HG02610 (cell line): ENCODE measurements at regions not wholly inside any gene's neighbourhood (a gene's known extent, or its start where the extent isn't known, plus 50 kb on each side); places are given as distances from the start of the nearest gene placed in this dataset.

Experiments
- ATAC-seq: cut with Tn5 transposase; IDR thresholded peaks from one replicate; pipeline ENCODE4 v1.9.1; 2021; ENCODE audit warnings: mild to moderate bottlenecking, moderate library complexity; ENCODE audit not compliant: unreplicated experiment

GRCh38 chr6:40973304-40973703 is 65.7 kb downstream of the UNC5CL start:
- ATAC-seq = no peak

DNA sequence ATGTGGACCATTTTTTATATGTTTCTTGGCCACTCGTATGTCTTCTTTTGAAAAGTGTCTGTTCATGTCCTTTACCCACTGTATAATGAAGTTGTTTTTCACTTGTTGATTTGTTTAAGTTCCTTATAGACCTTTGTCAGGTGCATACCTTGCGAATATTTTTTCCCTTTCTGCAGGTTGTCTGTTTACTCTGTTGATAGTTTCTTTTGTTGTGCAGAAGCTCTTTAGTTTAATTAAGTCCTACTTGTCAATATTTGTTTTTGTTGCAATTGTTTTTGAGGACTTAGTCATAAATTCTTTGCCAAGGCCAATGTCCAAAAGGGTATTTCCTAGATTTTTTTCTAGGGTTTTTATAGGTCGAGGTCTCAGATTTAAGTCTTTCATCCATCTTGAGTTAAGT is 66.2 kb downstream of the UNC5CL start:
- ATAC-seq = no peak

GRCh38 chr6:40972190-40972589 is 66.8 kb downstream of the UNC5CL start:
- ATAC-seq = no peak

DNA sequence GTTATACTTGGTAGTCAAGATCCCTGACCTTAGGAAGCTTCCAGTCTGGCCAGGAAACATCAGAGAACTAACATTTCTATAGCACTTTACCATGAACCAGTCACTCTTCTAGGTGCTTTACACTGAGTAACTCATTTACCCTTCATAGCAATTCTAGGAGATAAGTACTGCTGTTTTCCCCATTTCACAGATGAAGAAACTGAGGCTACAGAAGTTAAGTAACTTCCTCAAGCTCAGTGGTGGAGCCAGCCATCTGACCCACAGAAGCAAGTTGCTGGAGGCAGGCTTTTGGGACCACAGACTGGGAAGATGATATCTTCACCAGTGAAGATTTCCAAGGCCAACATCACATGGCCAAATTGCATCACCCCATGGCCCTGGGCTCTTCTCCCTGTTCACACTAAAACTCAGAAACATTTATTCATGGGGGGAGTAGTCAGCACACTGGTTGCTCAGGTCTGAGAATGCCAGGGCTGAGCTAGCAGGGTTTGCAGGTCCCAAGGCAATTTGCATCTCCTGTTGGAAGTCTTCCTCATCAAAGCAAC is 70.3 kb downstream of the UNC5CL start:
- ATAC-seq = no peak

GRCh38 chr6:40966860-40967259 is 72.2 kb downstream of the UNC5CL start:
- ATAC-seq = no peak

- ATAC-seq = no peak
Measured at GRCh38 chr6:40965046-40965445, 74.0 kb downstream of the UNC5CL start.

- ATAC-seq = no peak
Measured at GRCh38 chr6:40963019-40963418, 76.0 kb downstream of the UNC5CL start.

DNA sequence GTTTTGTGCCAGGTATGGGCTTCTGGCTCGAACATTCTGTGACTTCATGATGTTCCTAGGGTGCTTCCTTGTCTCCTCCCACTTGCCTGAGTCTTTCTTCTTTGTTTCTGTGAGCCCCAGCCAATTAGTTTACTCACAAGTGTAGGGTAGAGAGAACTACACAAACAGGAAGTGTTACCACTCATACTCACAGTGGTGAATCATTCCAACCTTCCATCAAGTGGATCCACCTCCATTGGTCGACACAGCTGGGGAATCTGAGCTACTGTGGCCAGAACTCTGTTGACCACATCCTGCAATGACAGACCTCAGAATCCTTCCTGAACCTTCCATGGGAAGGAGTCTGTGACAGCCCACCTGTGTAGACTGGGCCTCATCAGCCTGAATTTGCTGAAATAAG is 76.8 kb downstream of the UNC5CL start:
- ATAC-seq = peak; percentile 96

DNA sequence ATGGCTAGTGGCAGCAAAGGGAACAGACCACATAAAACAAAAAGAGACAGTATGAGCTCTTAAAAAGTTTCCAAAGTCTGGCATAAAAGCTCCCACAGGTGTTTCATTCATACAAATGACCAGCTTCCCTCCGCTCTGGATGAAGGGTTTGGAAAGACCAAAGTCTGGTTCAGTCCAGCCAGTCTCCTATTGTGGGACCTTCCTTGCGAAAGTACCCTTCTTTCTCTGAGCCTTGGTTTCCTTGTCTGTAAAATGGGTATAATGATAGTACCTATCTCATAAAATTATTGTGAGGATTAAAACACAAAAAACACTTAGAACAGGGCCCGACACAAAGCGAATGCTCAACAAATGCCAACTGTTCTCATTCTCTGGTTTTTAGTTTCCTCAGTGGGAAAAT is 77.2 kb downstream of the UNC5CL start:
- ATAC-seq = no peak

DNA sequence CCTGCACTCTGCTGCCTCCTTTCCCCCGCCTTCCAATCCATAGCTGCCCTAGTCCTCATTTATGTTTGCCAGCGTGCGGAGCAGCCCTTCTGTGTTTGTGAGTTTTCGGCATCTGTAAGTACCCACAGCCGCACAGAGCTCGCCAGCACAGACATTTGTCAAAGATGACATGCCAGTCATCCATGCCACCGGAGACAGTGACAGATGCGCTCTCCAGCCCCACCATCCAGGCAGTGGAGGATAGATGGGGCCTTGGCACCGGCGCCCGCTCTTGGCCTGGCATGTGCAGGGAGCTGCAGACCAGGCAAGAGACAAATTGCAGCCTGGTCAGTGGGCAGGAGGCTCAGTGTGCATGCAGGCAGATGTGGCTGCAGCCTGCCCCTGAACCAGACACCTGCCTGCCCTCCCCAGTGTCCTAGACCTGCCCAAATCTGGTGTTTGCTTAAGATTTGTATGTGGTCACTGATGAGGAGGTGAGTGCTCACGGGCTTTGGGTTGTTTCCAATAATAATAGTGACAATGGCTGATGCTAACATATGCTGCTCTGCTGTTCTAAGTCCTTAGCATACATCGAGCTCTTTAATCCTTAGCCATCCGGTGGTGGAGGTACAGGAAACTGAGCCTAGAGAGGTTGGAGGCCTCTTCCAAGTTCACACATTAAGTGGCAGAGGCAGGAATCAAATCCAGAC is 78.1 kb downstream of the UNC5CL start:
- no peak for ATAC-seq

DNA sequence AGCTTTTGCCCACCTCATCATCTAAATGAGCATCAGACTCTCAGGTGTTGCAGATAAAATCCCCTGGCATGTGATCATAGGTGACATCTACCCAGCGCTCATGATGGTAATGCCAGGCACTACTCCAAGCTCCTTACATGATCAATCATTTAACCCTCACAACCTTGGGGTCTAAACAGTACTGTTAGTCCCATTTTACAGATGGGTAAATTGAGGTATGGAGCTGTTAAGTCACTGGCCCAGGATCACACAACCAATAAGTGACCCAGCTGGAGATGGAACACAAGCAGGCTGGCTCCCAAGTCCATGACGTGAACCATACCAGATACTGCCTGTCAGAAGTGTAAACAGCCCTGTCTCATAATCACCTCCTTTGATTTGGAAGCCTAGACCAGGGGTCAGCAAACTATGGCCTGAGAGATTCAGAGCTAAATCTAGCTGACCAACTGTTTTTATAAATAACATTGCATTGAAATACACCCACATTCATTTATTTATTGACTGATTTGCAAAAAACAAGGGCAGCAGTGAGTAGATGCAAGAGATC is 79.2 kb downstream of the UNC5CL start:
- no peak for ATAC-seq

GRCh38 chr6:40958738-40959137 is 80.3 kb downstream of the UNC5CL start:
- ATAC-seq = no peak

DNA sequence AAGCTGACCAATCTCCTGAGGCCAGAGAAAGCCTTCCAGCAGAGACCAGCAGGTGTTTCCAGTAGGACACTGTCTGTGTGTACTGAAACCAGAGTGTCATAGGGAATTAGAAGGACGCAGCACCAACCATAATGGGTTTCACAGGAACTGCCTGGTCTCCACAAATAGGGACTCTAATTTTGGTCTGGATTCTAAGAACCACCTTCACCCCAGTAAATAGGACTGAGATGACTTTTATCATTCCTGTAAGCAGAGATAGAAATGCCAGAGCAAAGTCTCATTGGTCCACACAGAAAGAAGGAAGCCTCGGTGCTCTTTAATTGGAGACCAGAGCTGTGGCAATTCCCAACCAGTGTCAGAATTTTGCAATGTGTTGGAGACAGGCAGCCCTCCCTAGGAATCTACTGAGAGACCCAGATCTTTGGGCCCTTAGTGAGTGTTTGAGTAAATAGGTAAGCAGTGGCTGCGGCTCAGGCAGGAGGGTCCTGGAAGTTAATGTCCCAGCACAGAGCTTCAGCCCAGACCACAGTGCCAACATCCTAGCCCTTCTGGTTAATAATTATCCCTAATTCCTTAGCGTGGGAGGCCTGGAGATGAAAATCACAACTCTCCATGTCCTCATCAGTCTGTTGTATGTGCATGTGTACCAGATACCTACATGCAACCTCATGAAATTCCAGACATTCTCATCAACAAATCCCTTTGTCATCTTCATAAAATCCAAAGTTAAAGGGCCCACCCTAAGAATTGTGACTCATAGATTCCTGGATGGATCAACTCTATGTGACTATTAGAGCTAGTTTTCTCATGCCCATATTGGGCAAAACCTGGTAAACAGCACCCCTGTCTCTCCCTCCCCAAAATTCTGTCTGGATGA is 81.2 kb downstream of the UNC5CL start:
- ATAC-seq = no peak

- ATAC-seq = no peak
Measured at GRCh38 chr6:40956936-40957335, 82.1 kb downstream of the UNC5CL start.

GRCh38 chr6:40955178-40955545 is 83.9 kb downstream of the UNC5CL start:
- ATAC-seq = no peak

GRCh38 chr6:40954446-40955177 is 84.4 kb downstream of the UNC5CL start:
- ATAC-seq = no peak

- no peak for ATAC-seq
Measured at GRCh38 chr6:40953486-40953885, 85.5 kb downstream of the UNC5CL start.

DNA sequence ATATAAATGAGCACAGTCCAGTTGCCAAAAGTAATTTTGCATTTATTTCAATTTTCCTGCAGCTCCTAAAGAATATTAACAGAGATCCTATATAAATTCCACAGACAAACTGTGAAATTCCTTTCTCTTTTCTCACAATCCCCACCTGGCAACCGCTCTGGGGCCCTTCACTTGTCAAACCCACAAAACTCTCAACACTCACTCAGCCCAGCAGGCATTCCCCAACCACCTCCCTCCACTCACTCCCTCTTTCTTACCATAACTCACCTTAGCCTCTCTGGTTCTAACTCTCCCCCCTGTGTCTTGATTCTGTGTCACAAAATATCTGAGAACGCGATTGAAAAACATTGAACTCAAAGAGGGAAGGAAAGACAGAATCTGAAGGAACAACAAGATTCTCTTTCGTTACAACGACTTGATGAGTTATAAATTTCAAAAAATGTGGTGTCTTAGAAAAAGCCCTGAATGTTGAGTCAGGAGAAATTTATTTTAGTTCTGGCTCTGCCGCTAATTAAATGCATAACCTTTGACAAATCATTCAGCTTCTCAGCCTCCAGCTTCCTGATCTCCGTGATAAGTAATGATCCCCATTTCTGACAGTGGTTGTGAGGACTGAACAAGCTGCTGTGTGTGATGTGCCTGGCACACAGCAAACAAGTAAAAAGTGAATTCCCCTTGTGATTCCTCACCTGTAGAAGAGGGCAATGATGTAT is 87.9 kb downstream of the UNC5CL start:
- ATAC-seq = no peak

DNA sequence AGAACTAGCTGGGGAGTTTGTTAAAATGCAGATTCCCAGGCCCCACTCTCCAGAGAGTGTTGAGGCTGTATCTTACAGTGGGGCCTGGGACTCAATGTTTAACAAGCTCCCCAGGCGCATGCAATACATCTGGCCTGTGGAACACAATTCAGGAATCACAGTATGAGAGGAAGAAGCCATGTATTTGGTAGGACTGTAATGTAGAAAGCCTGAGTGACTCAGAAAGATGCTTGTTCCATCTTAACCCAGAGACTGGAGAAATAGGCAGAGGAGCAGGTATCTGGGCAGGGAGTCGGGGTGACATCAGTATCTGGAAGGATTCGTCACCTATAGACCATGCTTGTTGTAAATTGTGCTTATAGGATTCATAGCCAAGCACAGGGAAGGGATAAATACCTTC is 90.5 kb downstream of the UNC5CL start:
- no peak for ATAC-seq

DNA sequence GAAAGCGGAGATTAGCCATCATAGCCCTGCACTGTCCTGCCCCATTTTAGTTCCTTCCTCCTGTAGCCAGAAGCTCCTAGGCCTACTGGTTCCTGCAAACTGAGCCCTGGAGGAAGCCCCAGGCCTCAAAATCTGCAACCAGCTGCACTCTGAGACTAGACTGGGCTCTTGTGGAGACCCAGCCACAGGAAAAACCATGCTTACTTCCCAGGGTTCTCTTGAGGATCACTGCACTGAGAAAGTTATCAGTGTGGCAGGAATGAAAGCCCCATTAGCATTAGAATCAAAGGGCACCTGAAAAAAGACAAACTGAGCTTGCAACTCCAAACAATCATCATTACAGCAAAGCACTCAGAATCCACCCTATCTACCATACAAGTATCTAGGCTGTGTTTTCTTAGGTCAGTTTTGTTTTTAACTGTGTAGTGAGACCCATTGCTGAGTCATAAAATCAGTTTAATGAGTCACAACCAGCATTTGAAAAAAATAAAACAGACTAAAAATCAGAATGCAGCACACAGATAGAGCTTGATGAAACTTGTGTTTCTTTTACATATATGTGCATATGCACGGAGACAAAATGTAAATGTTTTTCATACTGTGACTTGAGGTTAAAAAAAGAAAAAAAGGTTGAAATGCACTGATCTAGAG is 91.0 kb downstream of the UNC5CL start:
- ATAC-seq = peak; percentile 62
